Endodermal cell (in vitro differentiated cells): ENCODE measurements at regions not wholly inside any gene's neighbourhood (a gene's known extent, or its start where the extent isn't known, plus 50 kb on each side); places are given as distances from the start of the nearest gene placed in this dataset.
"Not testable (repeated sequence)": the region's sequence is repeated elsewhere in the genome, so short reads cannot be mapped to it uniquely, and the experiment has no call there.

ENCODE experiments used
- DNase-seq: peaks from one replicate; pipeline ENCODE4 v3.0.0-alpha.2; 2017
- H3K27ac ChIP-seq: 2 replicates; pipeline ENCODE4 v1.5.1; 2013; ENCODE audit warnings: mild to moderate bottlenecking, low read depth, low read length, moderate library complexity
- H3K27me3 ChIP-seq: 2 replicates; pipeline ENCODE4 v1.6.1; 2013; ENCODE audit warnings: mild to moderate bottlenecking, low read length, moderate library complexity; ENCODE audit not compliant: insufficient read depth, control insufficient read depth, poor library complexity, severe bottlenecking
- H3K36me3 ChIP-seq: 2 replicates; pipeline ENCODE4 v1.7.0; 2013; ENCODE audit warnings: mild to moderate bottlenecking, low read length, moderate library complexity; ENCODE audit not compliant: control insufficient read depth, insufficient read depth
- H3K4me1 ChIP-seq: one replicate; pipeline ENCODE4 v1.7.0; 2013; ENCODE audit warnings: low read length; ENCODE audit not compliant: control insufficient read depth, insufficient read depth
- H3K4me3 ChIP-seq: 2 replicates; pipeline ENCODE4 v1.5.1; 2013; ENCODE audit warnings: mild to moderate bottlenecking, low read length, moderate library complexity
- H3K9ac ChIP-seq: 2 replicates; pipeline ENCODE4 v1.6.1; 2013; ENCODE audit warnings: mild to moderate bottlenecking, low read length, moderate library complexity; ENCODE audit not compliant: poor library complexity, severe bottlenecking; ENCODE audit errors: extremely low read depth
- H3K9me3 ChIP-seq: 2 replicates; pipeline ENCODE4 v1.6.1; 2013; ENCODE audit warnings: mild to moderate bottlenecking, low read length, moderate library complexity; ENCODE audit not compliant: control insufficient read depth
- H3K27ac Mint-ChIP-seq: 2 replicates; pipeline ENCODE4 v1.8.0; 2020; ENCODE audit warnings: mixed read lengths
- H3K27me3 Mint-ChIP-seq: 2 replicates; pipeline ENCODE4 v1.8.0; 2021; ENCODE audit warnings: mild to moderate bottlenecking, mixed read lengths; ENCODE audit not compliant: insufficient read depth
- H3K36me3 Mint-ChIP-seq: 2 replicates; pipeline ENCODE4 v1.8.0; 2020; ENCODE audit warnings: low read depth, mixed read lengths
- H3K4me1 Mint-ChIP-seq: 2 replicates; pipeline ENCODE4 v1.8.0; 2020; ENCODE audit warnings: mixed read lengths
- H3K4me3 Mint-ChIP-seq: 2 replicates; pipeline ENCODE4 v1.8.0; 2020; ENCODE audit warnings: mild to moderate bottlenecking, moderate library complexity, mixed read lengths
- H3K9me3 Mint-ChIP-seq: 2 replicates; pipeline ENCODE4 v1.8.0; 2020; ENCODE audit warnings: mild to moderate bottlenecking, mixed read lengths
- CTCF ChIP-seq: fragments of 200-600 bp; sonication (generic); conservative IDR thresholded peaks from 2 replicates; pipeline ENCODE4 v1.5.0; 2021; ENCODE audit warnings: antibody characterized with exemption, mild to moderate bottlenecking
- WGBS, 2 experiments: methylation state at CpG; one replicate each; pipeline versions ENCODE4 v1.1.5 to v1.1.7; 2013; ENCODE audit warnings: missing lambda C conversion rate in 2 of 2, mixed read lengths in 1 of 2; ENCODE audit not compliant: insufficient coverage in 1 of 2, insufficient read length in 1 of 2; 5-methylcytosine and 5-hydroxymethylcytosine counted together

GRCh38 chr14:106329987-106330774, 803.8 kb downstream of the TMEM121 start:
- peaks cover 93% of the 10 kb centered on the region for H3K9me3 Mint-ChIP-seq
- not testable (repeated sequence) for H3K36me3 Mint-ChIP-seq, H3K4me1 ChIP-seq, H3K36me3 ChIP-seq, H3K27me3 ChIP-seq, H3K9me3 ChIP-seq, H3K9ac ChIP-seq, H3K27ac Mint-ChIP-seq, H3K4me1 Mint-ChIP-seq, H3K4me3 ChIP-seq, H3K4me3 Mint-ChIP-seq, DNase-seq, H3K27ac ChIP-seq, H3K27me3 Mint-ChIP-seq
- 52 to 58% methylated on average over 2 to 4 of the region's 8 CpGs for WGBS, 2 experiments

- not testable (repeated sequence) for H3K27me3 ChIP-seq, H3K27ac ChIP-seq, H3K4me3 Mint-ChIP-seq, DNase-seq, H3K4me1 ChIP-seq, H3K27ac Mint-ChIP-seq, H3K36me3 Mint-ChIP-seq, H3K4me3 ChIP-seq, H3K4me1 Mint-ChIP-seq, H3K36me3 ChIP-seq, H3K9ac ChIP-seq, H3K27me3 Mint-ChIP-seq, H3K9me3 ChIP-seq
- TF ChIP-seq CTCF: peak; percentile 16
- peaks cover 78% of the 10 kb centered on the region for H3K9me3 Mint-ChIP-seq
- 49 to 67% methylated on average over 10 to 14 of the region's 16 CpGs for WGBS, 2 experiments
Observed at GRCh38 chr14:106334428-106335109, 808.2 kb downstream of the TMEM121 start.

- H3K36me3 ChIP-seq, DNase-seq, H3K9ac ChIP-seq, H3K4me1 Mint-ChIP-seq, H3K9me3 ChIP-seq, H3K27me3 ChIP-seq, H3K4me3 ChIP-seq, H3K27ac Mint-ChIP-seq, H3K36me3 Mint-ChIP-seq, H3K4me1 ChIP-seq, H3K4me3 Mint-ChIP-seq, H3K27me3 Mint-ChIP-seq, H3K27ac ChIP-seq: not testable (repeated sequence)
- H3K9me3 Mint-ChIP-seq: peaks cover 78% of the 10 kb centered on the region
- whole genome bisulfite sequencing, 2 experiments: 91% methylated on average over 4 of the region's 6 CpGs; no CpG with 5 or more reads in 1 of the 2 experiments
Observed at GRCh38 chr14:106335110-106335429, 808.7 kb downstream of the TMEM121 start.

- not testable (repeated sequence) for H3K9ac ChIP-seq, H3K4me3 ChIP-seq, DNase-seq, H3K36me3 ChIP-seq, H3K27ac Mint-ChIP-seq, H3K27ac ChIP-seq, H3K9me3 ChIP-seq, H3K4me3 Mint-ChIP-seq, H3K4me1 ChIP-seq, H3K36me3 Mint-ChIP-seq, H3K4me1 Mint-ChIP-seq, H3K27me3 Mint-ChIP-seq, H3K27me3 ChIP-seq
- H3K9me3 Mint-ChIP-seq: peaks cover 75% of the 10 kb centered on the region
- WGBS, 2 experiments: 72% methylated on average over 8 of the region's 15 CpGs; no CpG with 5 or more reads in 1 of the 2 experiments
Observed at GRCh38 chr14:106338775-106339174, 812.4 kb downstream of the TMEM121 start.

- not testable (repeated sequence) for H3K27me3 Mint-ChIP-seq, H3K9me3 ChIP-seq, H3K27ac Mint-ChIP-seq, H3K27ac ChIP-seq, H3K27me3 ChIP-seq, H3K9ac ChIP-seq, H3K4me3 ChIP-seq, H3K36me3 Mint-ChIP-seq, DNase-seq, H3K4me3 Mint-ChIP-seq, H3K4me1 ChIP-seq, H3K4me1 Mint-ChIP-seq, H3K36me3 ChIP-seq
- H3K9me3 Mint-ChIP-seq: peaks cover 80% of the 10 kb centered on the region
- WGBS, 2 experiments: 75% methylated on average over 2 of the region's 4 CpGs; no CpG with 5 or more reads in 1 of the 2 experiments
Observed at GRCh38 chr14:106340658-106341057, 814.3 kb downstream of the TMEM121 start.

- 83% methylated on average over 3 of the region's 5 CpGs; no CpG with 5 or more reads in 1 of the 2 experiments for WGBS, 2 experiments
- H3K27ac Mint-ChIP-seq, H3K36me3 Mint-ChIP-seq, H3K4me3 Mint-ChIP-seq, H3K4me3 ChIP-seq, DNase-seq, H3K9ac ChIP-seq, H3K27me3 ChIP-seq, H3K9me3 ChIP-seq, H3K4me1 ChIP-seq, H3K36me3 ChIP-seq, H3K4me1 Mint-ChIP-seq, H3K27ac ChIP-seq, H3K27me3 Mint-ChIP-seq: not testable (repeated sequence)
- peaks cover 80% of the 10 kb centered on the region for H3K9me3 Mint-ChIP-seq
Observed at GRCh38 chr14:106341161-106341560, 814.8 kb downstream of the TMEM121 start.
